ELF-1 (cell line): ENCODE measurements at regions not wholly inside any gene's neighbourhood (a gene's known extent, or its start where the extent isn't known, plus 50 kb on each side); places are given as distances from the start of the nearest gene placed in this dataset.
"Not testable (repeated sequence)": the region's sequence is repeated elsewhere in the genome, so short reads cannot be mapped to it uniquely, and the experiment has no call there.

ENCODE experiments used
- DNase-seq: peaks from one replicate; pipeline ENCODE4 v3.0.0-alpha.2; 2016; ENCODE audit warnings: low read depth, low spot score

DNA sequence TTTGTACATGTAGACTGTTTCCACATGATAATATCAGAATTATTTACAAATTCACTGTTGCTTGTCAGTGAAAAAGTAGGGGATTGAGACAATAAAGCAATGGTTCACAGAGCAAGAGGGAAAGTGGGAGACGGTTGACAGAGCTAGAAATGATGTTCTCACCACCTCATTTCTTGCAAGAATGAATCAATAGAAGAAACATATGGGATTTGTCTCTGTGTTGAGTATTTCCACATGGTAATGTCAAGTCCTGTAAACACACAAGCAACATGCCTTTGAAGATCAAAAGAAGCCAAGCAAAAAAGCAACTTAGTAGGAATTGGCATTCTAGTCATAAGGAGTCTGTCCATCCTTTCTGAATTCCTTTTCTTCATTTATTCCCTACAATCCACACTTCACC, 1806.6 kb upstream of the AGA start:
- DNase-seq = no peak

DNA sequence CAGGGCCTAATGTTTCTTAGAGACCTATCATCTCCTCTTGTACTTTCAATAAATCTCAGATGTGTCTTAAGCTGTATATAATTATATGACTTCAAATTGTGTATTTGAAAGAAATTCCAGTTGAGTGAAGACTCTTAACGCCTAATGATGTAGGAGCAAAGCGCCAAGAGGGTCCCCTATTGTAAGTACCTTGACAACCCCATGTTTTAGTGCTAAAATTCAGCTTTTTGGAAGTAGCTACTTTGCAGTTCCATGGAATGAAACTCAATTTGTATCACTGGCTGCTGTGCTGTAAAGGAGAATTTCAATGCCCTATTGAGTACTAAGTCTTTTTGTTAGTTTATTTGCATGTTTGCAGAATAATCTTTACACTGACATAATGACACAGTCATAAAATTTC, 1826.6 kb upstream of the AGA start:
- no peak for DNase-seq

DNA sequence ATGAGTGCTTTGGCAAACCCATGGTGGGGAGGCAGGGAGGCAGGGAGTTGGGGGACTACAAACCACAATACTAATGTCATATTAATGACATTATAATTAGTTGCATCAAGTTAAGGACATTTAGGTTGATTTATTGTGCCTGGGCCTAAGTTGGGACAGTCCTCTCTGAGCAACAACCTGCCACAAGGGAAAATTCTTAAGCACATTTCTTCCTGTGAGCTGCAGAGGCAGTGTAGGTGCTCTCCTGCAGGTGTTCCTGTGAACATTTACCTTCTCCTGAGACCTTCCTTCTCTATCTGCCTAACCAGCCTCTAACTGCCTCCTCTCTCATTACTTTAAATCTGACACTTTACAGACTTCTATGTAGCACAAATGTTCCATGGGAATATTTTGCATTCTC, 1830.0 kb upstream of the AGA start:
- no peak for DNase-seq

DNA sequence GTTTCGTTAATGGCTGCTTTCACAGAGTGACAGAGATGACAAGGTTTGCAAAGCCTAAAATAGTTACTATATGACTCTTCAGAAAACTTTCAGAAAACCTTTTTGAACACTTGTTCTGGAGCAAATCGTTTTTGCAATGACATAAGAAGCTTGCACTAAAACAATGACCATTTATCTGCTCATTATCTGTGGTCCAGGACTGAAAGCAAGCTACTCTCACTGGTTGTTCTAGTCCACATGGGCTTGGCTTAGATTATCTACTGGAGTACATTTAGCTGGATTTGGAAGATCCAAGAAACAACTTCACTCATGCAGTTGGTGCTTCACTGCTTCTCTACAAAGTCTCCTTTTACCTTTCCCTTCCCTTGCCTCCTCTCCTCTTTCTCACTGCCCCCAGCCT, 1836.4 kb upstream of the AGA start:
- no peak for DNase-seq

DNA sequence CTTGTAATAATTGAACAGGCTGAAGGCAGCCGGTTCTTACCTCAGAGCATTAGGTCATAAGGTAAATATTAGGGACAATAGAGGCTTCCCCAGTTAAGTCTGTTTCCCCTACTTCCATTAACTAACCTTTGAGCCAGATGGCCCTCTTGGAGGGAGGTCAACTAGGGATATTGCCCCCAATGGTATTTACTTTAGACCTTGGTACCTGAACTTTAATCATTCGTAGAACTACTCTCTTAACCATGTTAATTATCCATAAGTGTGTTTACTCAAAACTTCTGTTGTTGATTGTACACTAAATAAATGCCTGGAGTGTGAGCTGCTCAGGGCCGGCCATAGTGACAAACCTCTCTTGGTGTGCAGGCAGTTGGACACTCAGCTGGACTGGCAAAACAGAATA, 1843.5 kb upstream of the AGA start:
- no peak for DNase-seq

DNA sequence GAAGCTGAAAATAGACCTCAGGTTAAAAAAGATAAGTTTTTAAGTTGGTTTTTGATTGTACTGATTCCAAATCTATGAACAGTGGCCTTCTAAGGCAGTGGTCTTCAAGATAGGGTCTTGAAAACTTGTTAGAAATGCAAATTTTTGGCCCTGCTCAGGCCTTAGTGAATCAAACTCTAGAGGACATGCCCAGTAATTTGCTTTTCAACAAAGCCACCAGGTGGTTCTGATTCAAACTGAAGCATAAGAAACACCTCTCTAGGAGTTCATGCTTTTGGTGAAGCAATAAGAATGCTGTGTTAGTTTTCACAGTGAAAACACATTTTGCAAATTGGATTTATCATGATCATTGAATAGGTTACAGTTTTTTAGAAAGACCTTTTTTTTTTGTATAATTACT, 1849.4 kb upstream of the AGA start:
- no peak for DNase-seq

DNA sequence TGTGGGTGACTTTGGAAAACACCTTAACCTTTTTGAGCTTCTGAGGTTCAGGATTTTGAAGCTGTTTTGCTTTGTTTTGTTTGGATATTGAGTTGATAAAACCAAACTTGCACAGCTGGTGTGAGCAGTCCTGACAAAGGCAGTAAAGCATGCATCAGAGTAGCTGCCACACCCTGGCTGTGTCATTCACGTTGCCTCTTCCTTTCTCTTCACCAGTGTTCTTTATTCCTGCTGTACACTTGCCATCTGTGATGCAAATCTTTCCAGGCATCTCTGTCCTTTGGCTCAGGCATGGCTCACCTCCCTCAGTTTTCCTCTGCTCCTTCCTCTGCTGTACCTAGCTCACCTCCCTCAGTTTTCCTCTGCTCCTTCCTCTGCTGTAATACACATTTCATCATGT, 1850.2 kb upstream of the AGA start:
- DNase-seq = no peak

DNA sequence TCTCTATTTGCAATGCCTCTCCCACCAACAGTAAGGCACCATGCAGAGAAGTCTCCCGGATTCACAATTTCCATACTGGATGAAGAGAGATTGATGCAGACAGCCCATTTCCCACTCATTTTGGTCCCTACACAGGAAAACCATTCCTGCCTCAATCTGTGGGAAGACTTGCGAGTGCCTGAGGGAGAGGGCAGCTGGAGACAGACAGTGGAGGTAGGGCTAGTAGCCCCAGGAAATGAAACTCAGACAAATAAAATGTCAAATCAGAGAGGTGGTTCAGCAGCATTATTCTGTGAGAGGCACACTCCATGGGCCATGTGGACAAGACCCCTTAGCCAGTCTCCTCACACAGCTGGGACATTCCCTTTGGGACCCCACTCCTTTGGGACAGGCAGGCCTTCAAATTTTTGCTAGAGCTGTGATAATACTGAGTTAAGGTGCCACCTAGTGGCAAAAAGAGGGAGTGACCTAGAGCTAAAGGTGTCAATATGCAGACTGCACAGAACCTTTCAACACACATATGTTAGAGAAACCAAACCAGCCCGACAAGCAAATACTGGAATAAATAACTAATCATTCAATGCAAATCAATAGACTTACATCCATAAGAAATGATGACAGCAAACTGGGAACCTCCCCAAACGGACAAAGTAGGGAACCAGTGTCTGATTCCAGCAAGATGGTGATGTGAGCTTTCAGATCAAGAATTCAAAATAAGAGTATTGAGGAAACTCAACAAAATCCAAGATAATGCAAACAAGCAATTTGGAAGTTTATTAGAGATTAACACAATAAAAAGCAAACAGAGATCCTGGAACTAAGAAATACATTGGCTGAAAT, 1865.3 kb upstream of the AGA start:
- peak; percentile 69 for DNase-seq

DNA sequence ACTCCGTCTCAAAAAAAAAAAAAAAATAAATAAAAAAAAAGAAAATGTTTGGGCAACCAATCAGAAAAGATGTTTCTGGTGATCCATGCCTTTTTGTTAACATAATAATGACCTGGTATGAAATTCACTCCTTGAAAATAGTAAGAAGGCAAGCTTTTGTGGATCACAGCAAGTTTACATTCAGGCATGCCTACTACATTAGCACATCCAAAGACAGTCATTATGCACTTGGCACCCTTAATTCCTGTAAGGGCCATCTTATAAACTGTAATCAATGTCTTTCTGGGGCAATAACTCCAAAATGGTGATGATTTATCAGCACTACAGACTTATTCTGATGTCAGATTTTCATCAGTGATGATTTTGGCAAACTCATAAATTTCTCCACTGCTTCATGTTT, 1871.6 kb upstream of the AGA start:
- DNase-seq = no peak

DNA sequence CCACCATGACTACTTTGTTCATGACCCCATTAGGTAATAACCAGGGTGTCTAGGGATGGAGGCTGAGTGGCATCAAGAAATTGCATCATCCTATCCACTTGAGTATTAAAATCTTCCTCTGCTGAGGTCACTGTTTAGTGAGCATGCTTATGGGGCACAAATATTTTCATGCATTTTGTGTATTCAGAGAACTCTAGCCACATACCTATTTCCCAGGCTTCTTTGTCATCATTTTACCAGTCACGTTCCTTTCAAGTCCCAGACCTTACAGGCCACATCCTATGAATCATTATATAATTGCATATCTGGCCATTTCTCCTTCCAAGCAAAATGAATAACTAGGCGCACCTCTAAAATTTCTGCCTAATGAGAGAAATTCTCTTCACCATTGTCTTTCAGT, 1882.9 kb upstream of the AGA start:
- DNase-seq = no peak

DNA sequence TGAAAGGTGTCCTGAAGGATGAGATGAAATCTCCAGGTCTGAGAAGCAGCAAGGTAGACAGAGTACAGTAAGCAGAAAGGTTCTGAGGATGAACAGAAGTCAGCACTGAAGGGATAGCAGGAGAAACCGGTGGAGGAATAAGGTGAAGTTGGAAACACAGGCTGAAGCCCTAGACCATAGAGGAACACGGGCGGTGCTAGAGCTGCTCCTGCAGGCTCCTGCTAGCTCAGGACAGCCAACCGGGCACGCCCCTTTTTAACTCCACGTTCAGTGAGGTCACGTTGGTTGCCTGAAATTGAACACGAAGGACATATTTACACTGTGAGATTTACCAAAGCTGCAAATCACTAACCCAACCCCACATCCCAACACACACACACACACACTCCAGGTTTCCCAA, 1886.4 kb upstream of the AGA start:
- DNase-seq = no peak

DNA sequence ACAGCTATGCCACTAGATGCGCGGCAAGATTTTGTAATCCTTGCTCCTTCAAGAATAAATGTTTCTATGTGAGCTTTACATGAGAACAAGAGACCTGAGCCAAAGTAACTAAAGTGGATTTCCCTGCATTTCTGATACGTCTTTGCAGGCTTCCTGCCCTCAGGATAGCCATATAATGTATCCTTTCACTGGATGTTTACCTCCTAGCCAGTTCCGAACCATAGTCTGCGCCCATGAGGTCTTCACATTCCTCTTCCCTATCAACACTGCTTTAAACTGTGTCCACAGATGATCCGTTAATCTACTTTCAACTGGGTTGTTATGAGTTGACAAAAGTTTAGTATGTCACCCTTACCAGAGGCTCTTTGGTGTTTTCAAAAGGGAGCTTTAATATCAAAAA, 1889.1 kb upstream of the AGA start:
- no peak for DNase-seq

DNA sequence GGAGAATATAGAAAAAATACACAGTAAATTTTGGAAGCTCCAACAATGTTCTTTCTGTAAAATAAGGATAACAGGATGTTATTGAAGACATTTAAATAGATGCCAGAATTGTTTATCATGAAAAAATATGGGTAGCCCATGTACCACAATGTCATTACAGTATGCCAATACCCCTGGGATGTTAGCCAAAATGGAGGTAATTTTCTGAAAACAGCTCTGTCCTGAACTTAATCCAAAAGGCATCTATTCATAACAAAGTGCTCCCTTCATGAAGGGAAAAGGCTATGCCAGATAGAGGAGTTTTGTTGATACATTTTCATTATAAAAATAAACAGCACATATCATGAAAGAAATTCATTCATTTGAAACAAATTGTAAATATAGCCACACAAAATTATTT, 1902.6 kb upstream of the AGA start:
- no peak for DNase-seq

DNA sequence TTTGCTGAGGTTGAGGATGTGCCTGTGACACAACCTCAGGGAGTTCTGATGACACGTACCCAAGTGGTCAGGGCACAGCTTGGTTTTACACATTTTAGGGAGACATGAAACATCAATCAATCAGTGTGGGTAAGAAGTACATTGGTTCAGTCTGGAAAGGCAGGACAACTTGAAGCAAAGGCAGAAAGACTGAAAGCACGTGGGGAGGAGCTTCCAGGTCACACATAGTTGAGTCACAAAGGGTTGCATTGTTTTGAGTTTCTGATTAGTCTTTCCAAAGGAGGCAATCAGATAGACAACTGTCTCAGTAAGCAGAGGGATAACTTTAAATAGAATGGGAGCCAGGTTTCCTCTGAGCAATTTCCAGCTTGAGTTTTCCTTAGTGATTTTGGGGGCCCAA, 1910.0 kb upstream of the AGA start:
- DNase-seq = peak; percentile 2

DNA sequence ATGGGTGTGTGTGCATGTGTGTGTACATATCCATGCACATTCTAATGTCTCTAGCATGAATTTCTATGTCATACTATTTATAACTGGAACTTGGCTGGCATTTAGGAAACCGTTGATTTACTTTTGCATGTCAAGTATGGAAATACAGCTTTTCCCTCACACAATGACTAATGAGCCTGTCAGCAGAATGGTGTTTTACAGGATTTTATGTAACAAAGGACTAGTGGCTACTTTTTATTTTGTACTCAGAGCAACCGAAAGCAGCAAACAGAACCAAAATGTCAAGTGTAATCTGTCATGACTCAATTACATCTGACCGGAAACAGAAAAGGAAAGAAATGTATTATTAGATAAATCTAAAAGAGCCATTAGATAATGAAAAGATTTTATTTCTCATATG, 1911.5 kb upstream of the AGA start:
- DNase-seq = no peak

DNA sequence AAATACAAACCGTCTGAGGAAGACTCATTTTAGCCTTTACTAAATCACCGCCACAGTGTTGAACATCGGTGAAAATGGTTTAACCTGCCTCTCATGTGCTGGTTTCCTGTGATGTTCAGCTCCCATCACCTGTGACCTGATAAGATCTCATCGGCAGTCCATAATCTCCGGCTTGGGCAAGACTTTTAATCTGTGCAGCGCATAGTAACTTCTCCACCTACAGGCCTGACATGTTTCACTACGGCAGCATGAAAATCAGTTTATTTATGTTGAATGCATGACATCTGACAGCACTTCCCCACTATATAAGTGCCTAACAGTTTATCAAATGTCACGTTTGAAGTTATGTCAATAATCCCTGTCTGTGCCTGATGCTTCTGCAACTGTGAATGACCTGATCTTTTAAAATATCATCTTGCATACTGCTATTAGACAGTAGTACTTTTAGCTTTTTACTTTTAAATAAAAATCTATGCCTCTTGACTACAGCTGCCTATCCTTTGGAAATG, 1919.8 kb upstream of the AGA start:
- no peak for DNase-seq

DNA sequence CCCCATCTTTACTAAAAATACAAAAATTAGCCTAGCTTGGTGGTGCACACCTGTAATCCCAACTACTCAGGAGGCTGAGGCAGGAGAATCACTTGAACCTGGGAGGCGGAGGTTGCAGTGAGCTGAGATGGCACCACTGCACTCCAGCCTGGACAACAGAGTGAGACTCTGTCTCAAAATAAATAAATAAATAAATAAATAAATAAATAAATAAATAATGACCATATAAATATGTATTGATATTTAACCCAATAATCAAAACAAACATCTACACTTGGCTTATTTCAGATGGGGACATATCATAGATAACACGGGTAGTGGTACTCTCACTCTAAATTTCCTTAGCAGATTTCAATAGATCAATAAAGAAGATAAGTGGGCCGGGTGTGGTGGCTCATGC, 1923.7 kb upstream of the AGA start:
- not testable (repeated sequence) for DNase-seq

DNA sequence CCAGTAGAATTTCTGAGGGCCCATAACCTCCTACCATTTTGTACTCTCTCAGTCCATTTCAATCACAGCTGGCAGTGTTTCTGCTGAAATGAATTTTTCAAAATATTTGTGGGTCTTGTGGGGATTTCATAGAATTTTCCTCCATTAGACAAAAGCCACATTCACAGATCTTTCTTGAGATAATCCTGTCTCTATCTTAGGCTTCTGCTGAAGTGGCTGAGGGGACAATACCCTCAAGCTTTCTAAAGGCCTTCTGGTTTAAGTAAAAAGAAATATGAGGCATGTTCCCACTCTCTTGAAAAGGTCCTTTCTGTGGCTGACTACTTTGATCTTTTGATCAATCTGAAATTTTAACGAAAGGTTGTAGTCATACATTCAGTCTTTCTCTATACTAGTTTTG, 1930.0 kb upstream of the AGA start:
- no peak for DNase-seq

DNA sequence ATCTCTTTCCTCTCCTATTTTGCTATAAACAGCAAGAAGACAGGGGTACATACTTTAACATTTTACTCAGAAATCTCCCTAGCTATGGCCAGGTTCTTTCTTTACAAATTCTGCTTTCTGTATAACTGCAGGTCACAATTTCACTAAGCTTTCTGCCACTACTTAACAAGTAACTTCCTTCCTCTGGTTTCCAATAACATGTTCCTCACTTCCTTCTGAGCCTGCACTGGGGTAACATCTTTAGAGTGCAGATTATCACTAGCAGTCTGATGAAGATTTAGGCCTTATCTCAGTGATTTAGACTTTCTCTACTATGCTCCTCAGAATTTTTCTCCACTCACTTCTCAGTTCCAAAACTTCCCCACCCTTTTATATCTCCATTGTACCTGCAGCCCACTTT, 1930.5 kb upstream of the AGA start:
- DNase-seq = no peak

DNA sequence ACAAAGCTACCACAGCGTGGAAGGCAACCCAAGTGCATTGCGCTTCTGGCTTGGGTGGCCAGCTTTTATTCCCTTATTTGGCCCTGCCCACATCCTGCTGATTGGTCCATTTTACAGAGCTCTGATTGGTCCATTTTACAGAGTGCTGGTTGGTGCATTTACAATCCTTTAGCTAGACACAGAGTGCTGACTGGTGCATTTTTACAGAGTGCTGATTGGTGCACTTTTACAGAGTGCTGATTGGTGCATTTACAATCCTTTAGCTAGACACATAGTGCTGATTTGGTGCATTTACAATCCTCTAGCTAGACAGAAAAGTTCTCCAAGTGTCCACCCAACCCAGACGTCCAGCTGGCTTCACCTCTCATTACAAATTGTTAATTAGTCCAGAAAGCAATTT, 1936.6 kb upstream of the AGA start:
- not testable (repeated sequence) for DNase-seq

DNA sequence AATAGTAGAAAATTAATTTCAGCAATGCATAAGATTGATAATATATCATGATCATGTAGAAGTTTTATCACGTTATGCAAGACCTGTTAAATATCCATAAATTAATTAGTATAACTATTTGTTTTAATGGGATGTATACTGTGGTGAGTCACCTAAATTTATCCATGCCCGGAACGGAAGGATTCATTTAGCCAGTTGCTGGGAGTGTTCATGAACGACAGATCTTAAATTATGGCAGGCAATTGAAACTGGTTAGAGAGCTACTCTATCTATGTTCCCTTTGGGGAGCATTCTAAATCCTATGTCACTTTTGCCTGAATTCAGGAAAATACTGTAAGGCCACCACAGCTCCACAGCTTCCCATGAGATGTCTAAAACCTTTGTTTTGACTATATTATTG, 1950.5 kb upstream of the AGA start:
- no peak for DNase-seq

DNA sequence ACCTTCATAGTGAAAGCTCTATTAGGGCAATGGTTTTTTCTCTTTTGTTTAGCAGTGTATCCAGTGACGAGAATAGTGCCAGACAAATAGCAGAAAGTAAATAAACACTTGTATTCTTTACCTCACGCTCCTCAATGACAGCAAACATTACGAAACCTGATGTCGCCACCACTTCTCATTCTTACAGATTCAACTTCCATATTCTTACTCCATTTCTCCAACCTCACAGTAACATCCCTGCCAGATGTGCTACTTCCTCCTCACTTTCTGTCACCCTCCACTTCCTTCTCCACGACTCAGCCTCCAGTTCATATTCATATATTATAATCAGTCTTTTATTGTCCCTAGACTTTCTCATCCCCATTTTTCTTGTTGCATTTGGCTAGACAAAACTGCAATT, 1956.2 kb upstream of the AGA start:
- DNase-seq = no peak

DNA sequence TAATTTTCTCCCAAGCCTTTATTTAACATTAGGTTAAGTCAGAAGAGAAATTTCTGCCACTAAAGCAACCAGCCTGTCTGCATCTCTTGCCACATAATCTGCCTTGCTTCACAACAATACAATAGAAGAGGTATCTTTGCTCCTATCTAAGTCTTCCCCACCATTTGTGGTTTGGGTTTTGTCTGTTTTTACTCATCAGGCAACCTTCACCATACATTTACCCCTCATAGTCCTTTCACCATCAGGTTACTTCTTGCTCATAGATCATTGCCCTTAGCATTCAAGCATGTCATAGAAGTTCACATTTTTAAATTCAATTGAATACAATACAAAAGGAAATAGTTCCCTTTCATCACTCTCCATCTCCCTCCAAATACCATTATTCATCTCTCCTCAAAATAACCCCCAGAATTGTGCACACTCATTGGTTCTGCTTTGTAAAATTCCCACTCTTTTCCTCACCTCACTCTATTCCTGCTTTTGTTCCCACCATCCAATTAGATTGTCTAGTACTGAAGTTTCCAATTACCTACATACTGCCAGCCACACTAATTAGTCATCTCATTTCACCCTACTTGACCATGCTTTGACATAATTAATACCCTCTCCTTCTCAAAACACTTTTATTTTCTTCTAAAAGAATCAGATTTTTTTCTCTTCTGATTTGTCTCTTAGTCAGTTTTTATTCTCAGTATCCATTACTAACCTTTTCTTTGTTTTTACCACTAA, 1957.0 kb upstream of the AGA start:
- no peak for DNase-seq
